ENCODE measurements at regions not wholly inside any gene's neighbourhood (a gene's known extent, or its start where the extent isn't known, plus 50 kb on each side); places are given as distances from the start of the nearest gene placed in this dataset.

GRCh38 chr11:115766561-115766960 lies 262.3 kb upstream of the CADM1 start:
- DNase-seq (ENCODE audit: low read depth) = no peak

- no peak for DNase-seq (ENCODE audit: low read depth)
Observed at GRCh38 chr11:115765803-115766239, 261.6 kb upstream of the CADM1 start.

GRCh38 chr11:115764176-115764575 lies 260.0 kb upstream of the CADM1 start:
- DNase-seq (ENCODE audit: low read depth) = no peak

GRCh38 chr11:115761817-115762216 lies 257.6 kb upstream of the CADM1 start:
- DNase-seq (ENCODE audit: low read depth) = no peak

- no peak for DNase-seq (ENCODE audit: low read depth)
Observed at GRCh38 chr11:115761348-115761747, 257.1 kb upstream of the CADM1 start.

GRCh38 chr11:115760461-115761320 lies 256.5 kb upstream of the CADM1 start:
- no peak for DNase-seq (ENCODE audit: low read depth)

- DNase-seq (ENCODE audit: low read depth) = no peak
Observed at GRCh38 chr11:115759622-115760460, 255.6 kb upstream of the CADM1 start.

- no peak for DNase-seq (ENCODE audit: low read depth)
Observed at GRCh38 chr11:115758011-115758410, 253.8 kb upstream of the CADM1 start.

GRCh38 chr11:115751243-115752015 lies 247.2 kb upstream of the CADM1 start:
- no peak for DNase-seq (ENCODE audit: low read depth)

GRCh38 chr11:115745610-115746512 lies 241.6 kb upstream of the CADM1 start:
- no peak for DNase-seq (ENCODE audit: low read depth)

GRCh38 chr11:115745066-115745465 lies 240.9 kb upstream of the CADM1 start:
- no peak for DNase-seq (ENCODE audit: low read depth)

- DNase-seq (ENCODE audit: low read depth) = no peak
Observed at GRCh38 chr11:115743719-115744118, 239.5 kb upstream of the CADM1 start.

GRCh38 chr11:115741376-115742107 lies 237.3 kb upstream of the CADM1 start:
- no peak for DNase-seq (ENCODE audit: low read depth)

GRCh38 chr11:115740324-115740723 lies 236.1 kb upstream of the CADM1 start:
- DNase-seq (ENCODE audit: low read depth) = no peak

GRCh38 chr11:115739878-115740277 lies 235.7 kb upstream of the CADM1 start:
- no peak for DNase-seq (ENCODE audit: low read depth)

- no peak for DNase-seq (ENCODE audit: low read depth)
Observed at GRCh38 chr11:115739146-115739545, 234.9 kb upstream of the CADM1 start.

GRCh38 chr11:115737875-115738274 lies 233.7 kb upstream of the CADM1 start:
- no peak for DNase-seq (ENCODE audit: low read depth)

GRCh38 chr11:115736146-115736545 lies 231.9 kb upstream of the CADM1 start:
- no peak for DNase-seq (ENCODE audit: low read depth)

- no peak for DNase-seq (ENCODE audit: low read depth)
Observed at GRCh38 chr11:115724666-115725065, 220.5 kb upstream of the CADM1 start.

- DNase-seq (ENCODE audit: low read depth) = no peak
Observed at GRCh38 chr11:115722711-115723110, 218.5 kb upstream of the CADM1 start.
